ENCODE measurements at regions not wholly inside any gene's neighbourhood (a gene's known extent, or its start where the extent isn't known, plus 50 kb on each side); places are given as distances from the start of the nearest gene placed in this dataset.

DNA sequence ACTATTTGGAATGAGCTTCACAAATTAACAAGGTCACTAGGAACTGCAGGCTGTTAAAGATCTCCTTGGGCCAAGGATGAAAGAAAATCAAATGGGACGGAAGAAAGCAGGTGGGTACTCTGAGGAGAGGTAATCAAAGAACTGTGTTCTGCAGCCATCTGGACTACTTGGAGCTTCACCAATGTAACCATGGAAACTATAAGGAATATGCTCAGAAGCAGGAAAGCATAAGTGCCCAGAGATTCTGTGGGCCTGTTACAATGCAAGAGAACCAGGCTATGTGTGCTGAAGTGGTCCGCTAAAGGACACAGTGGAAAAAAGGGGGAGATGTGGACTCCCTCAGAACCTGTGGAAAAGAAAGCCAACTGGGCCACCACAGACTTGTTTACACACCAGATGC lies 238.5 kb downstream of the PTGER3 start:
- Histone ChIP-seq H3K36me3 (ENCODE audit: insufficient read depth, low read length) (no peaks in the 10 kb centered on the region), H3K9me3 (ENCODE audit: control insufficient read depth in 1 of 2, low read length in 2 of 2) (no peaks in the 10 kb centered on the region), H3K27ac (ENCODE audit: low read depth, low read length) (no peak overlapping the region), H3K27me3 (ENCODE audit: insufficient read depth, low read length) (no peaks in the 10 kb centered on the region), H3K4me1 (ENCODE audit: insufficient read depth, low read length) (no peaks in the 10 kb centered on the region), H3K4me3 (ENCODE audit: low read length in 2 of 2) (no peak overlapping the region)
- CTCF ChIA-PET (ENCODE audit: partially characterized antibody), result no interaction called here
- intact Hi-C loops (cut with micrococcal nuclease), result no loop called here
- Mint-ChIP-seq H3K4me1 (no peaks in the 10 kb centered on the region), H3K36me3 (no peaks in the 10 kb centered on the region), H3K9me3 (peaks cover 0 to 7% (median 4%) of the 10 kb centered on the region in 8 donors), H3K27ac (no peak overlapping the region), H3K4me3 (no peak overlapping the region), H3K27me3 (no peaks in the 10 kb centered on the region)
- POLR2A ChIA-PET (ENCODE audit: partially characterized antibody), result no interaction called here
- DNase-seq, result no peak

- no peaks in the 10 kb centered on the region for H3K9me3 ChIP-seq (ENCODE audit: control insufficient read depth in 1 of 2, low read length in 2 of 2)
- H3K4me3 ChIP-seq (ENCODE audit: low read length in 2 of 2), result no peak overlapping the region
- no peak overlapping the region for H3K4me3 Mint-ChIP-seq
- no peaks in the 10 kb centered on the region for H3K4me1 Mint-ChIP-seq
- CTCF ChIA-PET (ENCODE audit: partially characterized antibody), result no interaction called here
- intact Hi-C loops (cut with micrococcal nuclease), result no loop called here
- H3K9me3 Mint-ChIP-seq, result peaks cover 0 to 6% (median 3%) of the 10 kb centered on the region in 8 donors
- POLR2A ChIA-PET (ENCODE audit: partially characterized antibody), result no interaction called here
- H3K27me3 Mint-ChIP-seq, result no peaks in the 10 kb centered on the region
- no peaks in the 10 kb centered on the region for H3K27me3 ChIP-seq (ENCODE audit: insufficient read depth, low read length)
- no peaks in the 10 kb centered on the region for H3K36me3 Mint-ChIP-seq
- H3K27ac ChIP-seq (ENCODE audit: low read depth, low read length), result no peak overlapping the region
- DNase-seq, result no peak
- H3K27ac Mint-ChIP-seq, result no peak overlapping the region
- H3K4me1 ChIP-seq (ENCODE audit: insufficient read depth, low read length), result no peaks in the 10 kb centered on the region
- no peaks in the 10 kb centered on the region for H3K36me3 ChIP-seq (ENCODE audit: insufficient read depth, low read length)
These were observed 235.8 kb downstream of the PTGER3 start for GRCh38 chr1:70811815-70812214.

DNA sequence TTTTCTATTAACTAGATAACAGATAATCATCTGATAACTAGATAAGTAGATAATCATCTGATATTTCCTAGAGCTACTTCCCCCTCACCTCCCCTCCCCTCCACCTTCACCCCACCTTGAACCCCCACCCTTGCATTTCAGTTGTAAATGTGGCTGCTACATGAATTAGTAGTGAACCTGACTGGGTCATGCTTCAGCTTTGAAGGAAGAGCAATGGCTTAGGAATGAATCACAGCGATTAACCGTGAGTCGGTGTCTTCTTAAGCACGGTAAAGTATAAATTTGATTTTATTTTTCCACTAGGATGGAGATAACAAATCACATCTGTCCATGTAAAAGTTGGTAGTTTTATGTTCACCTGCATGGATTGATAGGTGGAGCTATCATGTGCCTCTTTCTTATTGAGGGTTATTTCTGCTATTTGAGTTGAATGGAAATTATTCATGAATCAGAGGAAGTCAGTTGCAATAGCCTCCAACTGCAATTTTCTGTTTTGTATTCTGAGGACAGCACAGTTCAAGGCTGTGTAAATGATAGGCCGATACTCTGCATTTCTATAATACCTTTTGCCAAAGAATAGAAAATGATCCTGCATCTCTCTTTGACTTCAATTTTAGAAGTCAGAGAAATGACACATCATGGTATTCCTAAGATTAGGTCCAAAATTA lies 235.0 kb downstream of the PTGER3 start:
- Histone ChIP-seq H3K4me3 (ENCODE audit: low read length in 2 of 2) (no peak overlapping the region), H3K4me1 (ENCODE audit: insufficient read depth, low read length) (no peaks in the 10 kb centered on the region), H3K36me3 (ENCODE audit: insufficient read depth, low read length) (no peaks in the 10 kb centered on the region), H3K27ac (ENCODE audit: low read depth, low read length) (no peak overlapping the region), H3K27me3 (ENCODE audit: insufficient read depth, low read length) (no peaks in the 10 kb centered on the region), H3K9me3 (ENCODE audit: control insufficient read depth in 1 of 2, low read length in 2 of 2) (no peaks in the 10 kb centered on the region)
- ChIA-PET POLR2A (ENCODE audit: partially characterized antibody) (no interaction called here), CTCF (ENCODE audit: partially characterized antibody) (no interaction called here)
- intact Hi-C loops (cut with micrococcal nuclease), result no loop called here
- H3K27ac Mint-ChIP-seq, result no peak overlapping the region
- H3K27me3 Mint-ChIP-seq, result no peaks in the 10 kb centered on the region
- H3K4me3 Mint-ChIP-seq, result no peak overlapping the region
- H3K9me3 Mint-ChIP-seq, result peaks cover 0 to 6% (median 3%) of the 10 kb centered on the region in 8 donors
- H3K4me1 Mint-ChIP-seq, result no peaks in the 10 kb centered on the region
- DNase-seq, result no peak
- no peaks in the 10 kb centered on the region for H3K36me3 Mint-ChIP-seq

GRCh38 chr1:70818401-70818800 lies 229.2 kb downstream of the PTGER3 start:
- intact Hi-C loops (cut with micrococcal nuclease), result no loop called here
- Mint-ChIP-seq H3K27ac (no peak overlapping the region), H3K4me1 (no peaks in the 10 kb centered on the region), H3K9me3 (peaks cover 0 to 7% (median 3%) of the 10 kb centered on the region in 8 donors), H3K36me3 (no peaks in the 10 kb centered on the region), H3K27me3 (no peaks in the 10 kb centered on the region), H3K4me3 (no peak overlapping the region)
- H3K27me3 ChIP-seq (ENCODE audit: insufficient read depth, low read length), result no peaks in the 10 kb centered on the region
- no peak for DNase-seq
- CTCF ChIA-PET (ENCODE audit: partially characterized antibody), result no interaction called here
- POLR2A ChIA-PET (ENCODE audit: partially characterized antibody), result no interaction called here
- no peak overlapping the region for H3K4me3 ChIP-seq (ENCODE audit: low read length in 2 of 2)
- H3K27ac ChIP-seq (ENCODE audit: low read depth, low read length), result no peak overlapping the region
- no peaks in the 10 kb centered on the region for H3K36me3 ChIP-seq (ENCODE audit: insufficient read depth, low read length)
- no peaks in the 10 kb centered on the region for H3K4me1 ChIP-seq (ENCODE audit: insufficient read depth, low read length)
- no peaks in the 10 kb centered on the region for H3K9me3 ChIP-seq (ENCODE audit: control insufficient read depth in 1 of 2, low read length in 2 of 2)

GRCh38 chr1:70819231-70819630 lies 228.4 kb downstream of the PTGER3 start:
- H3K36me3 Mint-ChIP-seq, result no peaks in the 10 kb centered on the region
- no peaks in the 10 kb centered on the region for H3K4me1 Mint-ChIP-seq
- Histone ChIP-seq H3K27me3 (ENCODE audit: insufficient read depth, low read length) (no peaks in the 10 kb centered on the region), H3K9me3 (ENCODE audit: control insufficient read depth in 1 of 2, low read length in 2 of 2) (no peaks in the 10 kb centered on the region), H3K27ac (ENCODE audit: low read depth, low read length) (no peak overlapping the region), H3K4me3 (ENCODE audit: low read length in 2 of 2) (no peak overlapping the region), H3K4me1 (ENCODE audit: insufficient read depth, low read length) (no peaks in the 10 kb centered on the region), H3K36me3 (ENCODE audit: insufficient read depth, low read length) (no peaks in the 10 kb centered on the region)
- H3K4me3 Mint-ChIP-seq, result no peak overlapping the region
- intact Hi-C loops (cut with micrococcal nuclease), result no loop called here
- peaks cover 0 to 6% (median 0%) of the 10 kb centered on the region in 8 donors for H3K9me3 Mint-ChIP-seq
- ChIA-PET POLR2A (ENCODE audit: partially characterized antibody) (no interaction called here), CTCF (ENCODE audit: partially characterized antibody) (no interaction called here)
- DNase-seq, result no peak
- H3K27ac Mint-ChIP-seq, result no peak overlapping the region
- no peaks in the 10 kb centered on the region for H3K27me3 Mint-ChIP-seq

GRCh38 chr1:70819785-70820184 lies 227.8 kb downstream of the PTGER3 start:
- DNase-seq, result no peak
- ChIA-PET CTCF (ENCODE audit: partially characterized antibody) (no interaction called here), POLR2A (ENCODE audit: partially characterized antibody) (no interaction called here)
- Histone ChIP-seq H3K4me3 (ENCODE audit: low read length in 2 of 2) (no peak overlapping the region), H3K4me1 (ENCODE audit: insufficient read depth, low read length) (no peaks in the 10 kb centered on the region), H3K36me3 (ENCODE audit: insufficient read depth, low read length) (no peaks in the 10 kb centered on the region), H3K9me3 (ENCODE audit: control insufficient read depth in 1 of 2, low read length in 2 of 2) (no peaks in the 10 kb centered on the region), H3K27ac (ENCODE audit: low read depth, low read length) (no peak overlapping the region), H3K27me3 (ENCODE audit: insufficient read depth, low read length) (no peaks in the 10 kb centered on the region)
- H3K4me1 Mint-ChIP-seq, result no peaks in the 10 kb centered on the region
- H3K4me3 Mint-ChIP-seq, result no peak overlapping the region
- H3K36me3 Mint-ChIP-seq, result no peaks in the 10 kb centered on the region
- H3K9me3 Mint-ChIP-seq, result peaks cover 0 to 6% (median 0%) of the 10 kb centered on the region in 8 donors
- H3K27ac Mint-ChIP-seq, result no peak overlapping the region
- no peaks in the 10 kb centered on the region for H3K27me3 Mint-ChIP-seq
- intact Hi-C loops (cut with micrococcal nuclease), result no loop called here

- Histone ChIP-seq H3K27me3 (ENCODE audit: insufficient read depth, low read length) (no peaks in the 10 kb centered on the region), H3K27ac (ENCODE audit: low read depth, low read length) (no peak overlapping the region), H3K9me3 (ENCODE audit: control insufficient read depth in 1 of 2, low read length in 2 of 2) (no peaks in the 10 kb centered on the region), H3K4me3 (ENCODE audit: low read length in 2 of 2) (no peak overlapping the region), H3K4me1 (ENCODE audit: insufficient read depth, low read length) (no peaks in the 10 kb centered on the region), H3K36me3 (ENCODE audit: insufficient read depth, low read length) (no peaks in the 10 kb centered on the region)
- H3K27ac Mint-ChIP-seq, result no peak overlapping the region
- peaks cover 0 to 6% (median 0%) of the 10 kb centered on the region in 8 donors for H3K9me3 Mint-ChIP-seq
- H3K27me3 Mint-ChIP-seq, result no peaks in the 10 kb centered on the region
- intact Hi-C loops (cut with micrococcal nuclease), result no loop called here
- no peak overlapping the region for H3K4me3 Mint-ChIP-seq
- POLR2A ChIA-PET (ENCODE audit: partially characterized antibody), result no interaction called here
- CTCF ChIA-PET (ENCODE audit: partially characterized antibody), result no interaction called here
- H3K4me1 Mint-ChIP-seq, result no peaks in the 10 kb centered on the region
- H3K36me3 Mint-ChIP-seq, result no peaks in the 10 kb centered on the region
- DNase-seq, result no peak
These were observed 227.2 kb downstream of the PTGER3 start for GRCh38 chr1:70820396-70820795.

GRCh38 chr1:70820995-70821394 lies 226.6 kb downstream of the PTGER3 start:
- H3K36me3 Mint-ChIP-seq, result no peaks in the 10 kb centered on the region

More at GRCh38 chr1:70820995-70821394, 226.6 kb downstream of the PTGER3 start:
- H3K27me3 Mint-ChIP-seq, result no peaks in the 10 kb centered on the region
- intact Hi-C loops (cut with micrococcal nuclease), result no loop called here
- POLR2A ChIA-PET (ENCODE audit: partially characterized antibody), result no interaction called here
- H3K4me3 ChIP-seq (ENCODE audit: low read length in 2 of 2), result no peak overlapping the region
- peaks cover 0 to 6% (median 0%) of the 10 kb centered on the region in 8 donors for H3K9me3 Mint-ChIP-seq
- H3K27ac Mint-ChIP-seq, result no peak overlapping the region
- no peak overlapping the region for H3K27ac ChIP-seq (ENCODE audit: low read depth, low read length)
- no peaks in the 10 kb centered on the region for H3K27me3 ChIP-seq (ENCODE audit: insufficient read depth, low read length)
- H3K4me3 Mint-ChIP-seq, result no peak overlapping the region
- no peak for DNase-seq
- CTCF ChIA-PET (ENCODE audit: partially characterized antibody), result no interaction called here
- H3K36me3 ChIP-seq (ENCODE audit: insufficient read depth, low read length), result no peaks in the 10 kb centered on the region
- no peaks in the 10 kb centered on the region for H3K4me1 Mint-ChIP-seq
- H3K9me3 ChIP-seq (ENCODE audit: control insufficient read depth in 1 of 2, low read length in 2 of 2), result no peaks in the 10 kb centered on the region
- H3K4me1 ChIP-seq (ENCODE audit: insufficient read depth, low read length), result no peaks in the 10 kb centered on the region

Data from CD4-positive, alpha-beta memory T cell (primary cell).